Naive B cell (primary cell): ENCODE measurements at regions not wholly inside any gene's neighbourhood (a gene's known extent, or its start where the extent isn't known, plus 50 kb on each side); places are given as distances from the start of the nearest gene placed in this dataset.
"Not testable (repeated sequence)": the region's sequence is repeated elsewhere in the genome, so short reads cannot be mapped to it uniquely, and the experiment has no call there.

Experiments used
- ATAC-seq, 2 donors: fragments of 150-1000 bp; cut with Tn5 transposase; 2 replicates each; pipeline ENCODE4 v1.10.0; 2021; ENCODE audit warnings: low read depth in 2 of 2, mild to moderate bottlenecking in 2 of 2, moderate library complexity in 2 of 2
- DNase-seq: peaks from one replicate; pipeline ENCODE4 v3.0.0; 2022
- H3K27ac Mint-ChIP-seq, 6 donors: one replicate each; pipeline ENCODE4 v1.8.0; 2020 to 2022; ENCODE audit warnings: mild to moderate bottlenecking in 6 of 6, mixed read lengths in 6 of 6, moderate library complexity in 5 of 6, inconsistent platforms in 2 of 6
- H3K27me3 Mint-ChIP-seq, 3 donors: one replicate each; pipeline ENCODE4 v1.8.0; 2021 to 2022; ENCODE audit warnings: mixed read lengths in 3 of 3, mild to moderate bottlenecking in 1 of 3
- H3K36me3 Mint-ChIP-seq, 2 donors: one replicate each; pipeline ENCODE4 v1.8.0; 2020 to 2022; ENCODE audit warnings: mixed read lengths in 2 of 2, inconsistent platforms in 1 of 2, mild to moderate bottlenecking in 1 of 2
- H3K4me1 Mint-ChIP-seq, 3 donors: one replicate each; pipeline ENCODE4 v1.8.0; 2020 to 2022; ENCODE audit warnings: mixed read lengths in 3 of 3, inconsistent platforms in 1 of 3, mild to moderate bottlenecking in 1 of 3, moderate library complexity in 1 of 3
- H3K4me3 Mint-ChIP-seq, 8 donors: one replicate each; pipeline ENCODE4 v1.8.0; 2020 to 2022; ENCODE audit warnings: mild to moderate bottlenecking in 8 of 8, mixed read lengths in 8 of 8, moderate library complexity in 8 of 8, inconsistent platforms in 2 of 8
- H3K9me3 Mint-ChIP-seq, 7 donors: one replicate each; pipeline ENCODE4 v1.8.0; 2020 to 2022; ENCODE audit warnings: mixed read lengths in 7 of 7, mild to moderate bottlenecking in 5 of 7, inconsistent platforms in 2 of 7, moderate library complexity in 1 of 7

- DNase-seq, H3K27me3 Mint-ChIP-seq, H3K36me3 Mint-ChIP-seq, H3K4me3 Mint-ChIP-seq, H3K4me1 Mint-ChIP-seq, H3K27ac Mint-ChIP-seq, ATAC-seq: not testable (repeated sequence)
- peaks cover 14 to 50% (median 27%) of the 10 kb centered on the region in 7 donors for H3K9me3 Mint-ChIP-seq
Observed at GRCh38 chr5:147139759-147140158, 95.1 kb upstream of the STK32A start.

GRCh38 chr5:147140558-147140957, 94.3 kb upstream of the STK32A start:
- Mint-ChIP-seq H3K4me3 (no peak overlapping the region), H3K4me1 (no peaks in the 10 kb centered on the region), H3K9me3 (peaks cover 14 to 50% (median 27%) of the 10 kb centered on the region in 7 donors), H3K36me3 (peaks cover 0 to 8% of the 10 kb centered on the region in 2 donors), H3K27ac (no peak overlapping the region), H3K27me3 (peaks cover 0 to 5% (median 0%) of the 10 kb centered on the region in 3 donors)
- DNase-seq (no peak), ATAC-seq (no peak)

GRCh38 chr5:147141580-147141979, 93.2 kb upstream of the STK32A start:
- not testable (repeated sequence) for H3K4me1 Mint-ChIP-seq, H3K27ac Mint-ChIP-seq, H3K27me3 Mint-ChIP-seq, DNase-seq, ATAC-seq, H3K4me3 Mint-ChIP-seq, H3K36me3 Mint-ChIP-seq
- H3K9me3 Mint-ChIP-seq: peaks cover 14 to 41% (median 27%) of the 10 kb centered on the region in 7 donors

- no peak for ATAC-seq
- Mint-ChIP-seq H3K4me3 (no peak overlapping the region), H3K9me3 (peaks cover 9 to 36% (median 19%) of the 10 kb centered on the region in 7 donors), H3K4me1 (no peaks in the 10 kb centered on the region), H3K27me3 (peaks cover 0 to 9% (median 0%) of the 10 kb centered on the region in 3 donors), H3K27ac (no peak overlapping the region), H3K36me3 (peaks cover 0 to 8% of the 10 kb centered on the region in 2 donors)
- DNase-seq: no peak
Observed at GRCh38 chr5:147143215-147143614, 91.6 kb upstream of the STK32A start.

- peaks cover 0 to 14% (median 5%) of the 10 kb centered on the region in 7 donors for H3K9me3 Mint-ChIP-seq
- no peaks in the 10 kb centered on the region for H3K36me3 Mint-ChIP-seq
- H3K27me3 Mint-ChIP-seq: peaks cover 0 to 3% (median 0%) of the 10 kb centered on the region in 3 donors
- no peak for ATAC-seq
- H3K27ac Mint-ChIP-seq: no peak overlapping the region
- H3K4me3 Mint-ChIP-seq: no peak overlapping the region
- H3K4me1 Mint-ChIP-seq: no peaks in the 10 kb centered on the region
- no peak for DNase-seq
Observed at GRCh38 chr5:147145328-147145727, 89.5 kb upstream of the STK32A start.

- H3K36me3 Mint-ChIP-seq: no peaks in the 10 kb centered on the region
- no peaks in the 10 kb centered on the region for H3K4me1 Mint-ChIP-seq
- no peak for DNase-seq
- H3K9me3 Mint-ChIP-seq: peaks cover 0 to 4% (median 0%) of the 10 kb centered on the region in 7 donors
- H3K27ac Mint-ChIP-seq: no peak overlapping the region
- ATAC-seq: no peak
- peaks cover 0 to 3% (median 0%) of the 10 kb centered on the region in 3 donors for H3K27me3 Mint-ChIP-seq
- H3K4me3 Mint-ChIP-seq: no peak overlapping the region
Observed at GRCh38 chr5:147148715-147149114, 86.1 kb upstream of the STK32A start.

- Mint-ChIP-seq H3K4me1 (no peaks in the 10 kb centered on the region), H3K27ac (no peak overlapping the region), H3K36me3 (no peaks in the 10 kb centered on the region), H3K9me3 (peaks cover 0 to 4% (median 0%) of the 10 kb centered on the region in 7 donors), H3K27me3 (peaks cover 0 to 3% (median 0%) of the 10 kb centered on the region in 3 donors), H3K4me3 (no peak overlapping the region)
- DNase-seq: no peak
- no peak for ATAC-seq
Observed at GRCh38 chr5:147152086-147152485, 82.7 kb upstream of the STK32A start.

- Mint-ChIP-seq H3K27me3 (no peaks in the 10 kb centered on the region), H3K4me3 (no peak overlapping the region), H3K4me1 (no peaks in the 10 kb centered on the region), H3K36me3 (no peaks in the 10 kb centered on the region), H3K27ac (no peak overlapping the region), H3K9me3 (peaks cover 0 to 3% (median 0%) of the 10 kb centered on the region in 7 donors)
- ATAC-seq (no peak), DNase-seq (no peak)
Observed at GRCh38 chr5:147154809-147155208, 80.0 kb upstream of the STK32A start.

- no peaks in the 10 kb centered on the region for H3K4me1 Mint-ChIP-seq
- H3K36me3 Mint-ChIP-seq: no peaks in the 10 kb centered on the region
- H3K27me3 Mint-ChIP-seq: peaks cover 0 to 4% (median 0%) of the 10 kb centered on the region in 3 donors
- no peak overlapping the region for H3K4me3 Mint-ChIP-seq
- no peak overlapping the region for H3K27ac Mint-ChIP-seq
- H3K9me3 Mint-ChIP-seq: peaks cover 0 to 3% (median 0%) of the 10 kb centered on the region in 7 donors
- no peak for DNase-seq
- no peak for ATAC-seq
Observed at GRCh38 chr5:147156012-147156411, 78.8 kb upstream of the STK32A start.

GRCh38 chr5:147160902-147161700, 73.7 kb upstream of the STK32A start:
- no peak overlapping the region for H3K4me3 Mint-ChIP-seq
- DNase-seq: no peak

GRCh38 chr5:147162740-147163139, 72.1 kb upstream of the STK32A start:
- H3K4me3 Mint-ChIP-seq: no peak overlapping the region
- no peak for DNase-seq
- H3K36me3 Mint-ChIP-seq: no peaks in the 10 kb centered on the region
- no peaks in the 10 kb centered on the region for H3K4me1 Mint-ChIP-seq
- H3K27me3 Mint-ChIP-seq: peaks cover 0 to 8% (median 5%) of the 10 kb centered on the region in 3 donors
- no peak overlapping the region for H3K27ac Mint-ChIP-seq
- ATAC-seq: no peak
- H3K9me3 Mint-ChIP-seq: peaks cover 0 to 6% (median 4%) of the 10 kb centered on the region in 7 donors

More at GRCh38 chr5:147160902-147161700, 73.7 kb upstream of the STK32A start:
- ATAC-seq: no peak
- H3K4me1 Mint-ChIP-seq: no peaks in the 10 kb centered on the region
- H3K36me3 Mint-ChIP-seq: no peaks in the 10 kb centered on the region
- H3K27me3 Mint-ChIP-seq: peaks cover 0 to 5% (median 0%) of the 10 kb centered on the region in 3 donors
- peaks cover 0 to 6% (median 1%) of the 10 kb centered on the region in 7 donors for H3K9me3 Mint-ChIP-seq
- H3K27ac Mint-ChIP-seq: no peak overlapping the region

GRCh38 chr5:147167529-147167928, 67.3 kb upstream of the STK32A start:
- H3K4me1 Mint-ChIP-seq: no peaks in the 10 kb centered on the region
- H3K27me3 Mint-ChIP-seq: peaks cover 0 to 8% (median 0%) of the 10 kb centered on the region in 3 donors
- H3K36me3 Mint-ChIP-seq: no peaks in the 10 kb centered on the region
- no peak overlapping the region for H3K27ac Mint-ChIP-seq
- DNase-seq (no peak), ATAC-seq (no peak)
- peaks cover 0 to 6% (median 4%) of the 10 kb centered on the region in 7 donors for H3K9me3 Mint-ChIP-seq
- H3K4me3 Mint-ChIP-seq: no peak overlapping the region

- ATAC-seq (no peak), DNase-seq (no peak)
- no peaks in the 10 kb centered on the region for H3K4me1 Mint-ChIP-seq
- H3K9me3 Mint-ChIP-seq: peaks cover 0 to 6% (median 4%) of the 10 kb centered on the region in 7 donors
- no peaks in the 10 kb centered on the region for H3K36me3 Mint-ChIP-seq
- peaks cover 0 to 8% (median 0%) of the 10 kb centered on the region in 3 donors for H3K27me3 Mint-ChIP-seq
- H3K4me3 Mint-ChIP-seq: no peak overlapping the region
- no peak overlapping the region for H3K27ac Mint-ChIP-seq
Observed at GRCh38 chr5:147168578-147169327, 66.1 kb upstream of the STK32A start.
